ENCODE measurements at regions not wholly inside any gene's neighbourhood (a gene's known extent, or its start where the extent isn't known, plus 50 kb on each side); places are given as distances from the start of the nearest gene placed in this dataset.
"Not testable (repeated sequence)": the region's sequence is repeated elsewhere in the genome, so short reads cannot be mapped to it uniquely, and the experiment has no call there.

DNA sequence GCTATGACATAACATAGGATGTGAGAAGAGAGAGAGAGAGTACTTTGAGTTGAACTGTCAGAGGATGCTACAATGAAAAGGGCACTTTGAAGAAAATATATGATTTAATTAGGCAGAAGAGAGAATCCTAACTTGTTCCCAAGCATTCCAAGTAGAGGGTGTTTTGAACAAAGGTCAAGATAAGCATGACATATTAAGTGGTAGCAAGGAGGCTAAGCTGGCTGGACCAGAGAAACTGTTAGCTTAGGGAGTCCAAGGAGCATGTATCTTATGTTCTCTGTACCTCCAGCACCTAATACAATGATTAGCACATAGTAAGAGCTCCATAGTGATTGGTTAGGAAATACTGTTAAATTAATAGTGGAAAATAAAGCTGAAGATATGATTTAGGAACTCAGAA is 479.6 kb downstream of the TMEM135 start:
- H3F3A ChIP-seq (ENCODE audit: low read length, unreplicated experiment) = no peaks in the 10 kb centered on the region
- no peaks in the 10 kb centered on the region for H4K20me1 ChIP-seq (ENCODE audit: low read length)
- H3K36me3 ChIP-seq (ENCODE audit: low read depth, low read length) = no peaks in the 10 kb centered on the region
- TF ChIP-seq EZH2 (IDR thresholded peaks at IDR 0.05; ENCODE audit: low read length, unreplicated experiment) (no peak), EZH2phosphoT487 (IDR thresholded peaks at IDR 0.05; ENCODE audit: borderline replicate concordance, low read length) (no peak)
- TF ChIP-seq, protein P1, sequence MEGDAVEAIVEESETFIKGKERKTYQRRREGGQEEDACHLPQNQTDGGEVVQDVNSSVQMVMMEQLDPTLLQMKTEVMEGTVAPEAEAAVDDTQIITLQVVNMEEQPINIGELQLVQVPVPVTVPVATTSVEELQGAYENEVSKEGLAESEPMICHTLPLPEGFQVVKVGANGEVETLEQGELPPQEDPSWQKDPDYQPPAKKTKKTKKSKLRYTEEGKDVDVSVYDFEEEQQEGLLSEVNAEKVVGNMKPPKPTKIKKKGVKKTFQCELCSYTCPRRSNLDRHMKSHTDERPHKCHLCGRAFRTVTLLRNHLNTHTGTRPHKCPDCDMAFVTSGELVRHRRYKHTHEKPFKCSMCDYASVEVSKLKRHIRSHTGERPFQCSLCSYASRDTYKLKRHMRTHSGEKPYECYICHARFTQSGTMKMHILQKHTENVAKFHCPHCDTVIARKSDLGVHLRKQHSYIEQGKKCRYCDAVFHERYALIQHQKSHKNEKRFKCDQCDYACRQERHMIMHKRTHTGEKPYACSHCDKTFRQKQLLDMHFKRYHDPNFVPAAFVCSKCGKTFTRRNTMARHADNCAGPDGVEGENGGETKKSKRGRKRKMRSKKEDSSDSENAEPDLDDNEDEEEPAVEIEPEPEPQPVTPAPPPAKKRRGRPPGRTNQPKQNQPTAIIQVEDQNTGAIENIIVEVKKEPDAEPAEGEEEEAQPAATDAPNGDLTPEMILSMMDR (conservative IDR thresholded peaks at IDR 0.05; ENCODE audit: low read depth, low read length) = no peak
- CTCF ChIA-PET = no interaction called here
- H3K4me3 ChIP-seq (ENCODE audit: low read length) = no peak overlapping the region
- H2AFZ ChIP-seq (ENCODE audit: low read length) = no peak overlapping the region
- no peaks in the 10 kb centered on the region for H3K79me2 ChIP-seq (ENCODE audit: low read length)
- no TSS peak for BruUV-seq (replicated peaks)
- H3K9me3 ChIP-seq (ENCODE audit: low read length) = no peaks in the 10 kb centered on the region
- no peak for DNase-seq
- 0 out of 2 replicates have a peak, but pooled peaks cover 4% of the 10 kb centered on the region for H3K9me2 ChIP-seq (replicated peaks; ENCODE audit: low read length)
- ATAC-seq = no peak
- intact Hi-C loops (cut with micrococcal nuclease) = no loop called here
- POLR2A ChIA-PET (ENCODE audit: unreplicated experiment) = interaction anchor here (0.5 kb wide), 1 partner anchor 303 kb away, joined by 3 read pairs; no protein-coding TSS in a partner anchor
- H3K9ac ChIP-seq (ENCODE audit: low read length) = no peak overlapping the region
- no peaks in the 10 kb centered on the region for H3K4me1 ChIP-seq (ENCODE audit: insufficient read depth, low read length)
- no peak overlapping the region for H3K27ac ChIP-seq (ENCODE audit: low read length)
- H3K4me2 ChIP-seq (ENCODE audit: low read length) = no peak overlapping the region
- H3K27me3 ChIP-seq (ENCODE audit: low read length) = no peaks in the 10 kb centered on the region

DNA sequence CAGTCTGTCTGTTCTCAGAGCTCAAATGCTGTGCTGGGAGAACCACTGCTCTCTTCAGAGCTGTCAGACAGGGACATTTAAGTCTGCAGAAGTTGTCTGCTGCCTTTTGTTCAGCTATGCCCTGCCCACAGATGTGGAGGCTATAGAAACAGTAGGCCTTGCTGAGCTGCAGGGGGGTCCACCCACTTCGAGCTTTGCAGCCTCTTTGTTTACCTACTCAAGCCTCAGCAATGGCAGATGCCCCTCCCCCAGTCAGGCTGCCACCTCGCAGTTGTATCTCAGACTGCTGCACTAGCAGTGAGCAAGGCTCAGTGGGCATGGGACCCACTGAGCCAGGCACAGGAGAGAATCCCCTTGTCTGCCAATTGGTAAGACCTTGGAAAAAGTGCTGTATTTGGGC is 470.0 kb downstream of the TMEM135 start:
- ATAC-seq; H3K4me2 ChIP-seq (ENCODE audit: low read length); DNase-seq; H3F3A ChIP-seq (ENCODE audit: low read length, unreplicated experiment); H4K20me1 ChIP-seq (ENCODE audit: low read length); H3K79me2 ChIP-seq (ENCODE audit: low read length); H3K27me3 ChIP-seq (ENCODE audit: low read length); H3K9me3 ChIP-seq (ENCODE audit: low read length); BruUV-seq (replicated peaks); H3K27ac ChIP-seq (ENCODE audit: low read length); H3K36me3 ChIP-seq (ENCODE audit: low read depth, low read length); POLR2A ChIA-PET (ENCODE audit: unreplicated experiment); H3K9ac ChIP-seq (ENCODE audit: low read length); H3K4me3 ChIP-seq (ENCODE audit: low read length); H3K4me1 ChIP-seq (ENCODE audit: insufficient read depth, low read length); H2AFZ ChIP-seq (ENCODE audit: low read length); CTCF ChIA-PET; intact Hi-C loops (cut with micrococcal nuclease); H3K9me2 ChIP-seq (replicated peaks; ENCODE audit: low read length): not testable (repeated sequence)

DNA sequence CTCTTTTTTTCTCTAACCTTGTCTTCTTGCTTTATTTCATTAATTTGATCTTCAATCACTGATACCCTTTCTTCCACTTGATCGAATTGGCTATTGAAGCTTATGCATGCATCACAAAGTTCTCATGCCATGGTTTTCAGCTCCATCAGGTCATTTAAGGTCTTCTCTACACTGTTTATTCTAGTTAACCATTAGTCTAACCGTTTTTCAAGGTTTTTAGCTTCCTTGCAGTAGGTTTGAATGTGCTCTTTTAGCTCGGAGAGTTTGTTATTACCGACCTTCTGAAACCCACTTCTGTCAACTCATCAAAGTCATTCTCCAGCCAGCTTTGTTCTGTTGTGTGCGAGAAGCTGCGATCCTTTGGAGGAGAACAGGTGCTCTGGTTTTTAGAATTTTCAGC is 469.2 kb downstream of the TMEM135 start:
- H4K20me1 ChIP-seq (ENCODE audit: low read length); H3K79me2 ChIP-seq (ENCODE audit: low read length); H3F3A ChIP-seq (ENCODE audit: low read length, unreplicated experiment); CTCF ChIA-PET; H3K4me3 ChIP-seq (ENCODE audit: low read length); intact Hi-C loops (cut with micrococcal nuclease); ATAC-seq; H3K9me2 ChIP-seq (replicated peaks; ENCODE audit: low read length); BruUV-seq (replicated peaks); H3K4me2 ChIP-seq (ENCODE audit: low read length); DNase-seq; H3K36me3 ChIP-seq (ENCODE audit: low read depth, low read length); H2AFZ ChIP-seq (ENCODE audit: low read length); H3K27me3 ChIP-seq (ENCODE audit: low read length); H3K27ac ChIP-seq (ENCODE audit: low read length); H3K9me3 ChIP-seq (ENCODE audit: low read length); H3K9ac ChIP-seq (ENCODE audit: low read length); POLR2A ChIA-PET (ENCODE audit: unreplicated experiment); H3K4me1 ChIP-seq (ENCODE audit: insufficient read depth, low read length): not testable (repeated sequence)

DNA sequence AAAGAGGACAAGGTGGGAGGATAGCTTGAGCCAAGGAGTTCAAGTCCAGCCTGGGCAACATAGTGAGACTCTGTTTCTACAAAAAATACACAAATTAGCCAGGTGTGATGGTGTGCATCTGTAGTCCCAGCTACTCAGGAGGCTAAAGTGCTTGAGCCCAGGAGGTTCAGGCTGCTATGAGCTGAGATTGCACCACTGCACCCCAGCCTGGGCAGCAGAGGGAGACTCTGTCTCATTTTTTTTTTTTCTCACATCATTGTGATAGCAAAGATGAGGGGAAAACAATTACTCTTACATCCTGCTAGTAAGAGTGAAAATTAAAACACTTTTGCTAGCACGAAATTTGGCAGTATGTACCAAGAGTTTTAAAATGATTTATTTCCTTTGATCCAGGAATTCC is 463.7 kb downstream of the TMEM135 start:
- Histone ChIP-seq H3K4me2 (ENCODE audit: low read length) (no peak overlapping the region), H3K9me3 (ENCODE audit: low read length) (no peaks in the 10 kb centered on the region), H4K20me1 (ENCODE audit: low read length) (no peaks in the 10 kb centered on the region), H3K27ac (ENCODE audit: low read length) (no peak overlapping the region), H3K36me3 (ENCODE audit: low read depth, low read length) (no peaks in the 10 kb centered on the region), H2AFZ (ENCODE audit: low read length) (no peak overlapping the region), H3K4me3 (ENCODE audit: low read length) (no peak overlapping the region), H3K9me2 (replicated peaks; ENCODE audit: low read length) (no peaks in the 10 kb centered on the region), H3K27me3 (ENCODE audit: low read length) (no peaks in the 10 kb centered on the region), H3K4me1 (ENCODE audit: insufficient read depth, low read length) (no peaks in the 10 kb centered on the region), H3K9ac (ENCODE audit: low read length) (no peak overlapping the region), H3F3A (ENCODE audit: low read length, unreplicated experiment) (no peaks in the 10 kb centered on the region), H3K79me2 (ENCODE audit: low read length) (no peaks in the 10 kb centered on the region)
- no TSS peak for BruUV-seq (replicated peaks)
- ATAC-seq (no peak), DNase-seq (no peak)
- ChIA-PET POLR2A (ENCODE audit: unreplicated experiment) (no interaction called here), CTCF (no interaction called here)
- intact Hi-C loops (cut with micrococcal nuclease) = no loop called here
- TF ChIP-seq EZH2 (IDR thresholded peaks at IDR 0.05; ENCODE audit: low read length, unreplicated experiment) (no peak), EZH2phosphoT487 (IDR thresholded peaks at IDR 0.05; ENCODE audit: borderline replicate concordance, low read length) (no peak)
- TF ChIP-seq, protein P1 (conservative IDR thresholded peaks at IDR 0.05; ENCODE audit: low read depth, low read length) = no peak; the same call in 1 of the 2 replicates

DNA sequence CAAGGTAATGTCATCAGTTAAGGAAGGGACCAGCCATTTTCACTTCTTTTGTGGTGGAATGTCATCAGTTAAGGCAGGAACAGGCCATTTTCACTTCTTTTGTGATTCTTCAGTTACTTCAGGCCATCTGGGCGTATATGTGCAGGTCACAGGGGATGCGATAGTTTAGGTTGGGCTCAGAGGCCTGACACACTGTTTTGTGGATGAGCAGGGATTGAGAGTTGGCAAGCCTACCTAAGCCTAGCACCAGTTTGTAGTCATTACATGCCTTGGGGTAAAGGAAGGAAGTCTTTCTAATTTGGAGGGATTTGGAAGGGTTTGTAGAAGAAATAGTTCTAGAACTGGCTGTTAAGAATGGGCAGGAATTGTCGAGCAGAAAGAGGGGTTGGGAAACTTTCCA is 457.2 kb downstream of the TMEM135 start:
- H3K4me3 ChIP-seq (ENCODE audit: low read length); DNase-seq; H3K9me2 ChIP-seq (replicated peaks; ENCODE audit: low read length); H3K9ac ChIP-seq (ENCODE audit: low read length); POLR2A ChIA-PET (ENCODE audit: unreplicated experiment); CTCF ChIA-PET; H3K27ac ChIP-seq (ENCODE audit: low read length); H4K20me1 ChIP-seq (ENCODE audit: low read length); H3K4me1 ChIP-seq (ENCODE audit: insufficient read depth, low read length); intact Hi-C loops (cut with micrococcal nuclease); H3K36me3 ChIP-seq (ENCODE audit: low read depth, low read length); H3K27me3 ChIP-seq (ENCODE audit: low read length); H3F3A ChIP-seq (ENCODE audit: low read length, unreplicated experiment); H3K4me2 ChIP-seq (ENCODE audit: low read length); H3K9me3 ChIP-seq (ENCODE audit: low read length); H2AFZ ChIP-seq (ENCODE audit: low read length); H3K79me2 ChIP-seq (ENCODE audit: low read length); BruUV-seq (replicated peaks); ATAC-seq: not testable (repeated sequence)

Measured in PC-3 (cell line).